Mammary epithelial cell (primary cell): ENCODE measurements at regions not wholly inside any gene's neighbourhood (a gene's known extent, or its start where the extent isn't known, plus 50 kb on each side); places are given as distances from the start of the nearest gene placed in this dataset.

ENCODE experiments used
- EZH2 ChIP-seq: IDR thresholded peaks from 2 replicates; pipeline ENCODE4 v1.6.1; 2012; ENCODE audit warnings: low read length, inconsistent platforms, borderline replicate concordance
- TF ChIP-seq, protein P1 (sequence below), 2 donors: IDR thresholded peaks in 1 of 2; conservative IDR thresholded peaks in 1 of 2; 2 replicates each; pipeline ENCODE4 v1.5.1; 2011 to 2012; ENCODE audit warnings: inconsistent platforms in 2 of 2, low read length in 2 of 2, mild to moderate bottlenecking in 2 of 2, control low read depth in 1 of 2, low read depth in 1 of 2; ENCODE audit not compliant: insufficient read depth in 1 of 2; ENCODE audit errors: extremely low read depth in 1 of 2

DNA sequence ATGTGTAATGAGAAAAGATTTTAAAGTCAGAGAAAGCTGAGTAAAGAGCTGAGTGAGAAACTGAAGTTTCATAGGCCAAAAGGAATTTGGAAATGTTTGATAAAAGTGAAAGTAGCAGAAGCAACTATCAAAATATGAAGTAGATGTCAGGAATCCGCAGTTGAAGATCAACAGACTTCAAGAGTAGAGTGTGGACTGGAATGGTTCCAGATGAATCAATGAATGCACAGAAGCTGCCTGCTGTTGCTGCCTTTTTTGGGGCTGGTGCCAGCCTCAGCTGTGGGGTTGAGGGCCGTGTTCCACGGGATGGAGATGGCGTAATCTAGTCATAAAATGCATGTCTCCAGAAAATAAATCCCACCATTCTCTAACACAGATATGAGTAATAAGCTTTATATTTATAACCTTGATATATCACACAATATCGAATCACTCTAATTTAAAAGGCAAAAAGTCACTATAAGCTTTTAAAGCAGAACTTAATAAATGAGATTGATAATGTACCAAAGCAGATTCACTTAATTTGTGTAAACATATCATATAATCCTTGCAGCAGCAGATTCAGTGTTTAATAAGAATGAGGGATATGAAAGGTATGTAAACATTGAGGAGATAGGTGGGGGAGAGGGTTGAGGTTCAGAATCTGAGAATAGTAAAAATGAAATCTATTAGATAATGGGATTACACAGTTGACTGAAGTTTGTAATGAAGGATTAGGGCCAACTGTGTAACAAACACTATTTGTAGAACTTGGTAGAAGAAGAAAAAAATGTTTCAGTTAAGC is 652.3 kb upstream of the FTMT start:
- TF ChIP-seq, protein P1, sequence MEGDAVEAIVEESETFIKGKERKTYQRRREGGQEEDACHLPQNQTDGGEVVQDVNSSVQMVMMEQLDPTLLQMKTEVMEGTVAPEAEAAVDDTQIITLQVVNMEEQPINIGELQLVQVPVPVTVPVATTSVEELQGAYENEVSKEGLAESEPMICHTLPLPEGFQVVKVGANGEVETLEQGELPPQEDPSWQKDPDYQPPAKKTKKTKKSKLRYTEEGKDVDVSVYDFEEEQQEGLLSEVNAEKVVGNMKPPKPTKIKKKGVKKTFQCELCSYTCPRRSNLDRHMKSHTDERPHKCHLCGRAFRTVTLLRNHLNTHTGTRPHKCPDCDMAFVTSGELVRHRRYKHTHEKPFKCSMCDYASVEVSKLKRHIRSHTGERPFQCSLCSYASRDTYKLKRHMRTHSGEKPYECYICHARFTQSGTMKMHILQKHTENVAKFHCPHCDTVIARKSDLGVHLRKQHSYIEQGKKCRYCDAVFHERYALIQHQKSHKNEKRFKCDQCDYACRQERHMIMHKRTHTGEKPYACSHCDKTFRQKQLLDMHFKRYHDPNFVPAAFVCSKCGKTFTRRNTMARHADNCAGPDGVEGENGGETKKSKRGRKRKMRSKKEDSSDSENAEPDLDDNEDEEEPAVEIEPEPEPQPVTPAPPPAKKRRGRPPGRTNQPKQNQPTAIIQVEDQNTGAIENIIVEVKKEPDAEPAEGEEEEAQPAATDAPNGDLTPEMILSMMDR (conservative IDR thresholded peaks at IDR 0.05 in 1 of 2, IDR thresholded peaks at IDR 0.05 in 1 of 2; ENCODE audit: extremely low read depth in 1 of 2, insufficient read depth in 1 of 2, low read depth in 1 of 2, low read length in 2 of 2) = no peak
- TF ChIP-seq EZH2 = no peak
